GM23248 (cell line): ENCODE measurements at regions not wholly inside any gene's neighbourhood (a gene's known extent, or its start where the extent isn't known, plus 50 kb on each side); places are given as distances from the start of the nearest gene placed in this dataset.

Source experiments
- DNase-seq: peaks from one replicate; pipeline ENCODE4 v3.0.0-alpha.2; 2015
- H2AFZ ChIP-seq: fragments of 200-600 bp; sonication (generic); 2 replicates; pipeline ENCODE4 v1.6.1; 2016; ENCODE audit warnings: antibody characterized with exemption
- H3F3A ChIP-seq: fragments of 200-600 bp; sonication (generic); 2 replicates; pipeline ENCODE4 v1.6.1; 2016; ENCODE audit warnings: mild to moderate bottlenecking, antibody characterized with exemption, mixed run types; ENCODE audit not compliant: insufficient read depth
- H3K27ac ChIP-seq: fragments of 200-600 bp; sonication (generic); 2 replicates; pipeline ENCODE4 v1.5.1; 2016; ENCODE audit warnings: mild to moderate bottlenecking
- H3K27me3 ChIP-seq: fragments of 200-600 bp; sonication (generic); replicated peaks from 2 replicates; pipeline ENCODE4 v1.6.1; 2016; ENCODE audit warnings: mild to moderate bottlenecking; ENCODE audit not compliant: insufficient read depth
- H3K36me3 ChIP-seq: fragments of 200-600 bp; sonication (generic); 2 replicates; pipeline ENCODE4 v1.6.1; 2016; ENCODE audit warnings: low read depth, mild to moderate bottlenecking
- H3K4me1 ChIP-seq: fragments of 200-600 bp; sonication (generic); 2 replicates; pipeline ENCODE4 v1.6.1; 2016; ENCODE audit warnings: mild to moderate bottlenecking; ENCODE audit not compliant: insufficient read depth
- H3K4me2 ChIP-seq: fragments of 200-600 bp; sonication (generic); one replicate; pipeline ENCODE4 v1.6.1; 2016; ENCODE audit warnings: mild to moderate bottlenecking; ENCODE audit not compliant: unreplicated experiment
- H3K4me3 ChIP-seq: fragments of 200-600 bp; sonication (generic); 2 replicates; pipeline ENCODE4 v1.5.1; 2016; ENCODE audit warnings: mild to moderate bottlenecking
- H3K79me2 ChIP-seq: fragments of 200-600 bp; sonication (generic); 2 replicates; pipeline ENCODE4 v1.6.1; 2016; ENCODE audit warnings: mild to moderate bottlenecking; ENCODE audit not compliant: insufficient read depth
- H3K9ac ChIP-seq: fragments of 200-600 bp; sonication (generic); 2 replicates; pipeline ENCODE4 v1.6.1; 2016; ENCODE audit warnings: mild to moderate bottlenecking
- H3K9me2 ChIP-seq: fragments of 200-600 bp; sonication (generic); 2 replicates; pipeline ENCODE4 v1.6.1; 2016; ENCODE audit warnings: mixed run types, mild to moderate bottlenecking, moderate library complexity; ENCODE audit not compliant: insufficient read depth
- H3K9me3 ChIP-seq: fragments of 200-600 bp; sonication (generic); one replicate; pipeline ENCODE4 v1.6.1; 2017; ENCODE audit warnings: low read depth
- H4K20me1 ChIP-seq: fragments of 200-600 bp; sonication (generic); 2 replicates; pipeline ENCODE4 v1.6.0; 2016; ENCODE audit not compliant: insufficient read depth
- EZH2 ChIP-seq: fragments of 200-600 bp; sonication (generic); IDR thresholded peaks from 2 replicates; pipeline ENCODE4 v1.6.1; 2018; ENCODE audit warnings: antibody characterized with exemption, mild to moderate bottlenecking; ENCODE audit not compliant: insufficient read depth, poor library complexity, severe bottlenecking
- EZH2phosphoT487 ChIP-seq: fragments of 200-600 bp; sonication (generic); IDR thresholded peaks from 2 replicates; pipeline ENCODE4 v1.6.1; 2018; ENCODE audit warnings: antibody characterized with exemption, moderate library complexity, mild to moderate bottlenecking, low read depth; ENCODE audit not compliant: insufficient read depth
- WGBS, 2 experiments: methylation state at CpG; one replicate each; pipeline ENCODE4 v1.1.6; 2015 to 2017; ENCODE audit warnings: low lambda C conversion rate in 2 of 2, low coverage in 1 of 2; ENCODE audit errors: missing lambda C conversion rate in 2 of 2; 5-methylcytosine and 5-hydroxymethylcytosine counted together
- in situ Hi-C: fragments of 300-500 bp; cut with MboI; formaldehyde crosslinking; loops from 2 replicates; pipeline ENCODE4 v1.15.0; 2020

- Histone ChIP-seq H3K4me1 (peaks cover 12% of the 10 kb centered on the region), H3K27me3 (no peaks in the 10 kb centered on the region), H3K9me3 (no peaks in the 10 kb centered on the region), H3K4me3 (peak overlapping the region; percentile 34; the same call in 1 of the 2 replicates), H3K79me2 (no peaks in the 10 kb centered on the region), H3K27ac (peak overlapping the region; percentile 66), H4K20me1 (no peaks in the 10 kb centered on the region), H3K9ac (peak overlapping the region; percentile 54), H3K4me2 (peak overlapping the region; percentile 51), H3F3A (no peaks in the 10 kb centered on the region), H3K9me2 (no peaks in the 10 kb centered on the region), H3K36me3 (no peaks in the 10 kb centered on the region), H2AFZ (peak overlapping the region; percentile 59; the same call in 1 of the 2 replicates)
- TF ChIP-seq EZH2 (no peak), EZH2phosphoT487 (no peak)
- peak; percentile 98 for DNase-seq
- in situ Hi-C loops, result no loop called here
- 17 to 19% methylated on average over 13 of the region's 13 CpGs for WGBS, 2 experiments
Observed at GRCh38 chr5:173764332-173765028, 123.7 kb upstream of the CPEB4 start.

GRCh38 chr5:173765029-173765644, 123.0 kb upstream of the CPEB4 start:
- Histone ChIP-seq H3K4me2 (peak overlapping the region; percentile 50), H3K79me2 (no peaks in the 10 kb centered on the region), H3K4me1 (peaks cover 12% of the 10 kb centered on the region), H3K27ac (peak overlapping the region; percentile 66), H2AFZ (peak overlapping the region; percentile 59; the same call in 1 of the 2 replicates), H3K4me3 (no peak overlapping the region), H3K36me3 (no peaks in the 10 kb centered on the region), H3K9me3 (no peaks in the 10 kb centered on the region), H3F3A (no peaks in the 10 kb centered on the region), H3K9ac (peak overlapping the region; percentile 54), H4K20me1 (no peaks in the 10 kb centered on the region), H3K9me2 (no peaks in the 10 kb centered on the region), H3K27me3 (no peaks in the 10 kb centered on the region)
- TF ChIP-seq EZH2 (no peak), EZH2phosphoT487 (no peak)
- in situ Hi-C loops, result no loop called here
- 84 to 86% methylated on average over 9 of the region's 9 CpGs for WGBS, 2 experiments
- no peak for DNase-seq

- H3K4me3 ChIP-seq, result no peak overlapping the region
- H4K20me1 ChIP-seq, result no peaks in the 10 kb centered on the region
- H3K4me1 ChIP-seq, result peaks cover 12% of the 10 kb centered on the region
- DNase-seq, result no peak
- TF ChIP-seq EZH2phosphoT487 (no peak), EZH2 (no peak)
- no peaks in the 10 kb centered on the region for H3K9me3 ChIP-seq
- H3K27ac ChIP-seq, result no peak overlapping the region
- no peaks in the 10 kb centered on the region for H3K9me2 ChIP-seq
- no peaks in the 10 kb centered on the region for H3K36me3 ChIP-seq
- H3K79me2 ChIP-seq, result no peaks in the 10 kb centered on the region
- no peaks in the 10 kb centered on the region for H3K27me3 ChIP-seq
- H3K4me2 ChIP-seq, result no peak overlapping the region
- H3K9ac ChIP-seq, result no peak overlapping the region
- H2AFZ ChIP-seq, result no peak overlapping the region
- in situ Hi-C loops, result no loop called here
- H3F3A ChIP-seq, result no peaks in the 10 kb centered on the region
- WGBS, 2 experiments, result 76 to 82% methylated on average over 6 of the region's 6 CpGs
Observed at GRCh38 chr5:173765661-173766060, 122.5 kb upstream of the CPEB4 start.

- no peak overlapping the region for H3K27ac ChIP-seq
- no peaks in the 10 kb centered on the region for H3K36me3 ChIP-seq
- H3K9me2 ChIP-seq, result no peaks in the 10 kb centered on the region
- in situ Hi-C loops, result no loop called here
- no peaks in the 10 kb centered on the region for H3K9me3 ChIP-seq
- H3F3A ChIP-seq, result no peaks in the 10 kb centered on the region
- H3K9ac ChIP-seq, result no peak overlapping the region
- TF ChIP-seq EZH2phosphoT487 (no peak), EZH2 (no peak)
- H2AFZ ChIP-seq, result no peak overlapping the region
- no peaks in the 10 kb centered on the region for H4K20me1 ChIP-seq
- 74 to 75% methylated on average over 12 of the region's 12 CpGs for WGBS, 2 experiments
- H3K4me2 ChIP-seq, result no peak overlapping the region
- peaks cover 12% of the 10 kb centered on the region for H3K4me1 ChIP-seq
- no peaks in the 10 kb centered on the region for H3K27me3 ChIP-seq
- no peaks in the 10 kb centered on the region for H3K79me2 ChIP-seq
- no peak overlapping the region for H3K4me3 ChIP-seq
- DNase-seq, result no peak
Observed at GRCh38 chr5:173767574-173768266, 120.4 kb upstream of the CPEB4 start.
